HepG2 (cell line): ENCODE measurements at regions not wholly inside any gene's neighbourhood (a gene's known extent, or its start where the extent isn't known, plus 50 kb on each side); places are given as distances from the start of the nearest gene placed in this dataset.
A peak's percentile ranks its signal among the peaks of the same experiment; 100 is the strongest.

Experiments
- BORCS8-MEF2B ChIP-seq: sonication (generic); formaldehyde crosslinking; IDR thresholded peaks from 2 replicates; pipeline ENCODE4 v1.8.0; 2022; ENCODE audit warnings: mild to moderate bottlenecking, missing genetic modification reagents
- CCDC6 ChIP-seq: sonication (generic); formaldehyde crosslinking; IDR thresholded peaks from 2 replicates; pipeline ENCODE4 v1.8.1; 2022; ENCODE audit warnings: mild to moderate bottlenecking, missing genetic modification reagents, moderate library complexity
- HES4 ChIP-seq: sonication (generic); formaldehyde crosslinking; IDR thresholded peaks from 2 replicates; pipeline ENCODE4 v1.9.0; 2021; ENCODE audit warnings: mild to moderate bottlenecking, missing genetic modification reagents, borderline replicate concordance
- IRF2 ChIP-seq: IDR thresholded peaks from 2 replicates; pipeline ENCODE4 v1.6.1; 2018; ENCODE audit warnings: missing genetic modification reagents, missing compliant biosample characterization
- KDM1A ChIP-seq: IDR thresholded peaks from 2 replicates; pipeline ENCODE4 v1.6.1; 2016; ENCODE audit warnings: missing compliant biosample characterization
- KDM5B ChIP-seq: sonication (generic); formaldehyde crosslinking; IDR thresholded peaks from 2 replicates; pipeline ENCODE4 v1.4.0; 2020; ENCODE audit warnings: missing genetic modification reagents, mild to moderate bottlenecking, borderline replicate concordance
- POLR2G ChIP-seq: fragments of 200-400 bp; formaldehyde crosslinking; IDR thresholded peaks from 2 replicates; pipeline ENCODE4 v1.6.1; 2018; ENCODE audit warnings: mild to moderate bottlenecking, low read depth, low read length, moderate library complexity
- STAG1 ChIP-seq: sonication (generic); formaldehyde crosslinking; IDR thresholded peaks from 2 replicates; pipeline ENCODE4 v1.4.0; 2020; ENCODE audit warnings: missing genetic modification reagents
- TFDP1 ChIP-seq: IDR thresholded peaks from 2 replicates; pipeline ENCODE4 v1.6.1; 2016; ENCODE audit warnings: missing compliant biosample characterization, missing genetic modification reagents, borderline replicate concordance
- TMF1 ChIP-seq: sonication (generic); formaldehyde crosslinking; IDR thresholded peaks from 2 replicates; pipeline ENCODE4 v1.8.1; 2022; ENCODE audit warnings: low read depth, missing genetic modification reagents
- TOE1 ChIP-seq: sonication (generic); formaldehyde crosslinking; IDR thresholded peaks from 2 replicates; pipeline ENCODE4 v1.4.0; 2020; ENCODE audit warnings: mild to moderate bottlenecking, missing genetic modification reagents
- ZBTB14 ChIP-seq: sonication (generic); formaldehyde crosslinking; IDR thresholded peaks from 2 replicates; pipeline ENCODE4 v1.4.0; 2020; ENCODE audit warnings: missing genetic modification reagents
- ZBTB7A ChIP-seq: sonication (generic); formaldehyde crosslinking; IDR thresholded peaks from 2 replicates; pipeline ENCODE4 v1.8.0; 2022; ENCODE audit warnings: mild to moderate bottlenecking, missing genetic modification reagents
- ZNF317 ChIP-seq: sonication (generic); formaldehyde crosslinking; IDR thresholded peaks from 2 replicates; pipeline ENCODE4 v1.5.0; 2020; ENCODE audit warnings: mild to moderate bottlenecking, missing genetic modification reagents
- ZNF556 ChIP-seq: sonication (generic); formaldehyde crosslinking; IDR thresholded peaks from 2 replicates; pipeline ENCODE4 v1.4.0; 2020; ENCODE audit warnings: mild to moderate bottlenecking, missing genetic modification reagents, borderline replicate concordance
- ZNF670 ChIP-seq: sonication (generic); formaldehyde crosslinking; IDR thresholded peaks from 2 replicates; pipeline ENCODE4 v1.8.0; 2022; ENCODE audit warnings: mild to moderate bottlenecking, missing genetic modification reagents, borderline replicate concordance
- ZNF687 ChIP-seq: sonication (generic); formaldehyde crosslinking; IDR thresholded peaks from 2 replicates; pipeline ENCODE4 v1.5.1; 2020; ENCODE audit warnings: mild to moderate bottlenecking, missing genetic modification reagents, moderate library complexity
- ZNF83 ChIP-seq: sonication (generic); formaldehyde crosslinking; IDR thresholded peaks from 2 replicates; pipeline ENCODE4 v1.4.0; 2020; ENCODE audit warnings: missing genetic modification reagents, mild to moderate bottlenecking, borderline replicate concordance
- ZSCAN20 ChIP-seq: sonication (generic); formaldehyde crosslinking; IDR thresholded peaks from 2 replicates; pipeline ENCODE4 v1.4.0; 2020; ENCODE audit warnings: missing genetic modification reagents, mild to moderate bottlenecking, borderline replicate concordance
- ZSCAN21 ChIP-seq: sonication (generic); formaldehyde crosslinking; IDR thresholded peaks from 2 replicates; pipeline ENCODE4 v1.8.0; 2022; ENCODE audit warnings: mild to moderate bottlenecking, missing genetic modification reagents, moderate library complexity, borderline replicate concordance
- ZXDC ChIP-seq: sonication (generic); formaldehyde crosslinking; IDR thresholded peaks from 2 replicates; pipeline ENCODE4 v1.5.0; 2020; ENCODE audit warnings: mild to moderate bottlenecking, missing genetic modification reagents

- no peak for TF ChIP-seq ZBTB7A (CRISPR knock-in tag)
- peak; percentile 33; the same call in 1 of the 2 replicates for TF ChIP-seq TFDP1 (CRISPR knock-in tag)
- TF ChIP-seq CCDC6 (CRISPR knock-in tag), result peak; percentile 74; the same call in 1 of the 2 replicates
- TF ChIP-seq ZNF317 (CRISPR knock-in tag), result no peak
- TF ChIP-seq ZSCAN21, result peak; percentile 68; the same call in 1 of the 2 replicates
- peak; percentile 74 for TF ChIP-seq ZNF687
- peak; percentile 62 for TF ChIP-seq POLR2G
- no peak; the same call in 1 of the 2 replicates for TF ChIP-seq HES4 (CRISPR knock-in tag)
- TF ChIP-seq ZBTB14, result peak; percentile 91
- TF ChIP-seq ZNF670, result no peak
- TF ChIP-seq KDM5B, result no peak
- peak; percentile 52; the same call in 1 of the 2 replicates for TF ChIP-seq BORCS8-MEF2B (CRISPR knock-in tag)
- TF ChIP-seq ZNF83 (CRISPR knock-in tag), result no peak
- 0 out of 2 replicates have a peak, but pooled peaks have one; percentile 48 for TF ChIP-seq ZSCAN20 (CRISPR knock-in tag)
- peak; percentile 67; the same call in 1 of the 2 replicates for TF ChIP-seq IRF2 (CRISPR knock-in tag)
- peak; percentile 34; the same call in 1 of the 2 replicates for TF ChIP-seq ZXDC (CRISPR knock-in tag)
- no peak for TF ChIP-seq TOE1 (CRISPR knock-in tag)
- TF ChIP-seq KDM1A (CRISPR knock-in tag), result no peak
- peak; percentile 81 for TF ChIP-seq STAG1 (CRISPR knock-in tag)
- TF ChIP-seq ZNF556, result peak; percentile 58; the same call in 1 of the 2 replicates
- 0 out of 2 replicates have a peak, but pooled peaks have one; percentile 52 for TF ChIP-seq TMF1 (CRISPR knock-in tag)
Observed at GRCh38 chr13:30114571-30115256, 192.6 kb downstream of the KATNAL1 start (continued).
